Astrocyte of the spinal cord (primary cell): ENCODE measurements at regions not wholly inside any gene's neighbourhood (a gene's known extent, or its start where the extent isn't known, plus 50 kb on each side); places are given as distances from the start of the nearest gene placed in this dataset.
"Not testable (repeated sequence)": the region's sequence is repeated elsewhere in the genome, so short reads cannot be mapped to it uniquely, and the experiment has no call there.

Experiments used
- DNase-seq: peaks from one replicate; pipeline ENCODE4 v3.0.0; 2011; ENCODE audit warnings: low read depth, low spot score
- H3K4me3 ChIP-seq: 2 replicates; pipeline ENCODE4 v1.5.1; 2011; ENCODE audit warnings: low read depth, mild to moderate bottlenecking, low read length, moderate library complexity
- CTCF ChIP-seq: IDR thresholded peaks from 2 replicates; pipeline ENCODE4 v1.5.1; 2012; ENCODE audit warnings: low read depth, mild to moderate bottlenecking, low read length, inconsistent platforms
- in situ Hi-C: cut with HindIII; loops from 2 replicates; pipeline ENCODE4 v1.10.0; 2017; ENCODE audit warnings: low sequenced_read_pairs

- DNase-seq: no peak
- in situ Hi-C loops: no loop called here
- TF ChIP-seq CTCF: no peak
These were observed 710.0 kb downstream of the TDRD15 start for GRCh38 chr2:21833767-21834166.

GRCh38 chr2:21836261-21836660 is 712.5 kb downstream of the TDRD15 start:
- TF ChIP-seq CTCF: no peak
- in situ Hi-C loops: no loop called here
- no peak overlapping the region for H3K4me3 ChIP-seq
- DNase-seq: no peak

More at GRCh38 chr2:21833767-21834166, 710.0 kb downstream of the TDRD15 start:
- no peak overlapping the region for H3K4me3 ChIP-seq

- in situ Hi-C loops: no loop called here
- no peak for DNase-seq
- no peak for TF ChIP-seq CTCF
- no peak overlapping the region for H3K4me3 ChIP-seq
These were observed 713.0 kb downstream of the TDRD15 start for GRCh38 chr2:21836719-21837118.

GRCh38 chr2:21837168-21837960 is 713.6 kb downstream of the TDRD15 start:
- no peak for TF ChIP-seq CTCF
- no peak overlapping the region for H3K4me3 ChIP-seq
- in situ Hi-C loops: no loop called here
- DNase-seq: peak; percentile 35

- TF ChIP-seq CTCF: no peak
- in situ Hi-C loops: no loop called here
- no peak for DNase-seq
- no peak overlapping the region for H3K4me3 ChIP-seq
These were observed 717.6 kb downstream of the TDRD15 start for GRCh38 chr2:21841341-21841740.

GRCh38 chr2:21850367-21850766 is 726.6 kb downstream of the TDRD15 start:
- DNase-seq, in situ Hi-C loops, H3K4me3 ChIP-seq: not testable (repeated sequence)

- no peak overlapping the region for H3K4me3 ChIP-seq
- no peak for TF ChIP-seq CTCF
- no peak for DNase-seq
- in situ Hi-C loops: no loop called here
These were observed 731.2 kb downstream of the TDRD15 start for GRCh38 chr2:21854938-21855337.
